HPDE6-E6E7 (cell line): ENCODE measurements at regions not wholly inside any gene's neighbourhood (a gene's known extent, or its start where the extent isn't known, plus 50 kb on each side); places are given as distances from the start of the nearest gene placed in this dataset.
A peak's percentile ranks its signal among the peaks of the same experiment; 100 is the strongest.
"Not testable (repeated sequence)": the region's sequence is repeated elsewhere in the genome, so short reads cannot be mapped to it uniquely, and the experiment has no call there.

Experiments used
- DNase-seq: peaks from one replicate; pipeline ENCODE4 v3.0.0; 2011; ENCODE audit warnings: missing footprints; ENCODE audit errors: extremely low spot score

DNA sequence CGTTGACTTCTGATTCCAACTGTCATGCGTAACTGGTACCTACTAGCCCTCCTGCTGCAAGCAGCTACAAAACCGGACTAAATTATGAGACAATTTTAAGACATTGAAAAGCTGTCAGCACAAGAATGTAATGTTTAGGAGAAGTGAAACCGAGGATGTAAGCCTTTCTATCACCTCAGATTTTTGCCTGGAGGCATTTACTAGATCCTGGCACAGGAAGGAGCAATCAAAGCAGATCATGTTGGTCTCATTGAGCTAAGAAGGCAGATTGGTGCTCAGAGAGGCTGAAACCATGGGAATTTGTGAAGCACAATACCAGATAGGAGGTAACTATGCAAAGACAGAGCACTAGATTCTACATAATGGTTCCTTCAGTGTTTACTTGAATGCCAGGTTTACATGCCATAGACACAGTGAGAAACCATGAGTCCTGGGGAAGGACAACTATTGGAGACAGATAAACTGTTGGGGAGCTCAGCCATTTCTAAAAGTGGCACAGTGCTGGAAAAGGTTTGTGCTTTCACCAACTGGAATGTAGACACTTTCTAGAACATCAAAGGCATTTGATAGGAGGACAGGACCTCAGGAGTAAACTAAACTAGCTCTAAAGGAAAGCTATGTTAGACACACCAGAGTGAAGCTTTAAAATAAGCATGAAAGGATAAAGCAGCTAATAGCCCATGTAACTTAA lies 179.4 kb downstream of the LYPLAL1 start:
- no peak for DNase-seq

DNA sequence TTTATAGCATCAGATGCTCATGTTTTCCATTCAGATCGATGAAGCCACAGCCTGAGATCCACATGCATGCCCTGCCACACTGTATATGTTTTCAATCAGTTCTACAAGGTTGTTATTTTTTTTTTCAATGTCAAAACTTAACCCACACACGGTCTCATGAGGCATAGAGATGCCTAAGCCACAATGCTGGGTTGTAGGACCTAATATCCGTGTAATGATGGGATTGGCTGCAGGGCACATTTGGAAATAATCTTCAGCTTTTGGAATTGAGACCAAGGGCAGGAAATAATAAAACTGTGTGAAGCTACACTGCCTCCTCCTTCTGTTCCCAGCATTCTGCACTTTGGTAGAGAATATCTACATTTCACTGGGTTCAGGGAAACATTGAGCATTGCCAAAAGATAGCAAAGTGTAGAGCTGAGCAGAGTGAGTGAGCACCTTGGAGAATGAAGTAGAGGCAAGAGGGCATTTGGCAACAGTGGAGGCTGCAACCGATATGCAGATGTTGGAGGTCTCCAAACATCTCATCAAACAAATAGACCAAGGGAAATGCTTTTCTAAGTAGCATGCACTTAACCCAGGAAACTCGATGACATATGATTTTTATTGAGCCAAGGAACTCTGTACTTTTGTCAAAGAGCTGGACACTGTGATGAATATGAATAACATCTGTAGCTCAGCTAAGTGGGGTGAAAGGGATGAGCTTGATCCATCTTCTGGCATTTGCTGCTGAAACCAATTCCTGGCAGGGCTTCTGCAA lies 176.7 kb downstream of the LYPLAL1 start:
- no peak for DNase-seq

DNA sequence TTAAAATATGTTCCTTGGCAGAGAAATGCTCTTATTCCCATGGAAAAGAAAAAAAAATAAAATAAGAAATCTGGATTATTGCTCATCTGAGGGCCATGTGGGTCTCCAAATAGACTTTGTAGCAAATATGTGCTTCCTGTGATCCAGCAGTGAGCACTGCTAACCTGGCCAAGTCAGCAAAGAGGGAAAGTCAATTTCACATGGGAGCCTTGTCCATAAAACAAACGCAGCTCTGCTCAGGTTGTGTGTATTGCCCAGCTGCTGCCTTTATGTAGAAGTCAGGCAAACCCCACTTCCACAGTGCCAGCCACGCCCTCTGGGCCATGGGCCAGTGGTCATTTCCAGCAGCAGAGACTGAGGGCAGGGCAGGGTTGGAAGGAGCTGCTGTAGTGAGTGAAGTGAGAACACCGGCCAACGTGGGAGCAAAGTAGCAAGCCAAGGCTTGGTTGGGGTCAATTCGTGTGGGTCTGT lies 174.3 kb downstream of the LYPLAL1 start:
- no peak for DNase-seq

DNA sequence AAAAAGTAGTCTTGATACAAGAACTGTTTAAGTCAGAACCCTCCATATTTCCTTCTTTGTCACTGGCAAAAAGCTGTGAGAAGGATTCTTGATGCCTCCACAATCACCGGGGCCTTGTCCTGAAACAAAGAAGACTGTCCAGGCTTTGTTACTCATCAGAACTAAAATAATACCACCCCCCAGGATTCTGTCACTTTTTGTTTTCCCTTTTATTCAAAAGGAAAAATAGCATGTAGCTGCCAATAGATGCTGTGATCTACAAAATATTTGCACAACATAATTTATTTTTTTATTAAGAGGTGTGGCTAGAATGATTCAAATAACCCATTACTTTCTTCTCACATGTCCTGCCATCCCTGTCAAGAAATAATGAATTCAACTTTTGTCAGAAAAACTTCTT lies 173.7 kb downstream of the LYPLAL1 start:
- no peak for DNase-seq

DNA sequence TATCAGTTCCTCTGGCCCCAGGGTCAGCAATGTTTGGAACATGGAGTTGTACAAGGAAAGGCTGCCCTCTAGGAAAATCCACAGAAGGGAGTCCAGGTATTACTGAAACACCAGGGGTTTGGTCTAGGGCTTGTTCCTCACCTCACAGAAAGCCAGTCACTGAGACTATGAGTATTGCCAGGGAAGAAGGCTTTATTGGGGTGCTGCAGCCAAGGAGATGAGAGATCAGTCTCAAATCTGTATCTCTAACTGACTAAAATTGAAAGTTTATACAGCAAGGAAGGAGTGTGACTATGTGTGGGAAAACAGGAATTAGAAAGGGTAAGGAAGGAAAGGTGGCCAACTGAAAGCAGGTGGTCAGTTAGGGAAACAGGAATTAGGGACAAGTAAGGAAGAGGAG lies 172.3 kb downstream of the LYPLAL1 start:
- no peak for DNase-seq

GRCh38 chr1:219342836-219343235 lies 169.2 kb downstream of the LYPLAL1 start:
- no peak for DNase-seq

GRCh38 chr1:219340796-219341195 lies 167.1 kb downstream of the LYPLAL1 start:
- peak; percentile 58 for DNase-seq

DNA sequence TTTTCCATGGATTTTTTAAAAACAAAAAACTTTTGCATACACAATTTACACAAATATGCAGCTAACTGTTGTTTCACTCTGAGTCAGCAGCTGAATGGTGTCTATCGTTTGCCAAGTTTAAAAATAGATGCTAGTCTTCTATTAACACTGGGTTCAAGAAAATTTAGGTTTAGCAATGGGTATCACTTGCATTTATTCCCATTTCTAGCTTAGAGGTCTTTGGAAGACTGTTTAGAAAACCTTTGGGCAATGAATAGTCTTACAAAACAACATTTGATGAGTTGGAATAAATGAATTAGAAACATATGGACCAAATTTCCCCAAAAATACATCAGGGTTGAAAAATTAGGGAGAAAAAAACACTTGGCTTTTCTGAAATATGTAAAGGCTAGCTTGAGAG lies 165.8 kb downstream of the LYPLAL1 start:
- no peak for DNase-seq

DNA sequence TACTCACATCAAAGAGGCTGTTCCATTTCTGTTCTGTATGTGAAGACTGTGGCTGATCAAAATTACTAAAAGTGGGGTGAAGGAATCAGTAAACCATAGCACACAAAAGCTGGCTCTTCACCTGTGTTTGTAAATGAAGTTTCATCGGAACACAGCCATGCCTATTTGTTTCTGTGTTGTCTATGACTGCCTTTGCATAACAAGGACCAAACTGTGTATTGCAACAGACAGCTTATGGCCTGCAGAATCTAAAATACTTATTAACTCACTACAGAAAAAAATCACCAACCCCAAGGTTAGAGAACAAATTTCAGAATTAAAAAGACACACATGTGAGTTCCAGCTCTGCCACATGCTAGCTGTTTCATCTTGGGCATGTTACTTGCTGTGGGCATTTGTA lies 163.9 kb downstream of the LYPLAL1 start:
- no peak for DNase-seq

GRCh38 chr1:219333626-219334025 lies 159.9 kb downstream of the LYPLAL1 start:
- no peak for DNase-seq

DNA sequence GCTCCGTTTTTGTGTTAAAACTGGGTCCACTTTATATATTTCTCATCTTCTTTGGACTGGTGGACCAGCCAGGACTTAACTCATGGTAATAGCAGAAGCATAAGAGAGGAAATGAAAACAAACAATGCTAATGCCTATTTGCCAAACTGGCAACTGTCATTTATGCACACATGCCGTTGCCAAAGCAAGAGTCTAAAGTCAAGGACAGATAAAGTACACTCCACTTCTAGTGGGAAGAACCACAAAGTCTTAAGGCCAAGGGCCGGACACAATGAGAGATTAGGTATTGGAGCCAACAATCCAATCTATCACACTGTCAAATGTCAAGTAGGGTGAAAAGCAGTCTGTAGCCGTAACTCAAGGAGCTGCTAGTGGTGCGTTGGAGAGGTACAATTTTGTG lies 157.7 kb downstream of the LYPLAL1 start:
- DNase-seq = no peak

- DNase-seq = no peak
Observed at GRCh38 chr1:219330669-219331068, 157.0 kb downstream of the LYPLAL1 start.

GRCh38 chr1:219330001-219330400 lies 156.3 kb downstream of the LYPLAL1 start:
- DNase-seq = no peak

DNA sequence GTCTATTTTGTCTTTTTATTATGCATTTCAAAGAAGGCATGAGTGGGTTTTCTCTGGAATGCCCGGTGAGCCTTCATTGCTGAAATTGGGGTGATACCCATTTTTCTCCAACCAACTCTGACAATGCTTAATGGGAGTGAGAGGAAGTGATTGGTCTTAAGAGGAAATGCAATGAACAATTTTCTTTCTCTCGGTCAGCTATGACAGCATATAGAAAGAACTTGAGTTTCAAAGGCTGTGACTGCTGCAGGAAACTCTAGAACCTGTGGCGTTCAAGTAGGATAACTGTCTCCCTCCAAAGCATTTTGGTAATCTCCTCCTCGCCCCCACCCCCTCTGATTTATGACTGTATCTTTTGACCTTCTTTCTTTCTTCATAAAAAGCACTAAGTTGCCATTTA lies 155.9 kb downstream of the LYPLAL1 start:
- no peak for DNase-seq

DNA sequence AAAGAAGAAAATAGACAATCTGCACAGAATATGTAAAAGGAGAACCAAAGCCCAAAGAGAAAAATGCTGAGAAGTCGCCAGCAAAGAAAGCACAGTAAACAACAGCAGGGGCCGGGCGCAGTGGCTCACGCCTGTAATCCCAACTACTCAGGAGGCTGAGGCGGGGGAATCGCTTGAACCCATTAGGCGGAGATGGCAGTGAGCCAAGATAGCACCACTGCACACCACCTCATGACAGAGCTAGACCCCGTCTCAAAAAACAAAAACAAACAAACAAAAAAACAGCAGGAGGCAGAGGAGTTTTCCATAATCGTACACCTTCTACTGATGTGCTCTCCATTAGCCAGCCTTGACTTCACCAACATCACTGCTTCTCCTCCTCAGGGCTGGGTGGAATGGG lies 153.2 kb downstream of the LYPLAL1 start:
- no peak for DNase-seq

GRCh38 chr1:219325368-219325742 lies 151.7 kb downstream of the LYPLAL1 start:
- no peak for DNase-seq

DNA sequence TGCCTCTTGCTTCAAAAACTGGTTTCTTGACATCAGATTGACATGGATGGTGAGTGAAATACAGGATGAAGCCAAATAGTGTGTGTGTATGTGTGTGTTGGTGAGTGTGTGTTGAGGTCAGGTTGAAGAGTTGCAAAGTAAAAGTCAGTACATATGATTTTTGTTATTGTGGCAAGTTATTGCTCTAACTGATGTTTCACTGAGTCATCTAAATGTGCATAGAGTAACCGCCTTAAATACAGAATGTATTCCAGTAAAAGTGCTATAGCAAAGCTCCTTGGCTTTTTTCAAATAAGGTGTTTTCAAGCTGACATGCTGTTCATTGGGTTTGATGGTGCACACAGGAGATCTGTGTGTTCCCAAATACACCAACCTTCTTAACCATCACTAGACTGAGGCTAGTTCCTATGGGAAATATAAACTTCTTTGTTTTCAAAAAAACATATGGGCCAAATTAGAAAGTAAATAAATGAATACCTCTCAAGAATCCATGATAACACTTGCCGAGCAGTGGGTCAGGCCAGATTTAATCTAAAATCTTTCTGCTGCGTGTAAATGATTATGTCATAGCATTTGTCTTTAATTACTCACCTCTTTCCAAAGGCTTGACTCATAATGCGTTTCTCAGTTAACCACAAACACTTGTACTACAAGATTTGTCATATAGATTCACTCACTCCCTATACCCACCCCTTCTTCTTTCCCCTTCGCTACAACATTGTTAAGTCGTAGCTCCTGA lies 151.1 kb downstream of the LYPLAL1 start:
- peak; percentile 51 for DNase-seq

DNA sequence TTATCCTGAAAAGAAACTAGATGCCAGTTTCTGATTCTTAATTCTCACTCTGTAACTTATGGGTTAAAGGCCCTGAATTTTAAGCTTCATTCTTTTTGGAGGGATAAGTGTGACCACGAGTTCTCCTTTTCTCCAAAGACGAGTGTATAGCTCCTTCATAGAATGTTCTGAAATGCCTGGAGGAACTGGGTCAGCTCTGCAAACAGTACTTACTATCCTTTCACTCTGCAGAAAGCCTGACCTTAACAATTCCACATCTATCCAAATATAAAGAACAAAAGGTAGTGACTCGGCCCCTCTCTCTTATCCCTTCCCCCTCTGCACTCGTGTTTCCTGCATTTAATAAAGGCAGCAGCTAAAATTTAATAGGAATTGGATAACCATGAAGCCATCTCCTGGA lies 150.5 kb downstream of the LYPLAL1 start:
- DNase-seq = no peak

DNA sequence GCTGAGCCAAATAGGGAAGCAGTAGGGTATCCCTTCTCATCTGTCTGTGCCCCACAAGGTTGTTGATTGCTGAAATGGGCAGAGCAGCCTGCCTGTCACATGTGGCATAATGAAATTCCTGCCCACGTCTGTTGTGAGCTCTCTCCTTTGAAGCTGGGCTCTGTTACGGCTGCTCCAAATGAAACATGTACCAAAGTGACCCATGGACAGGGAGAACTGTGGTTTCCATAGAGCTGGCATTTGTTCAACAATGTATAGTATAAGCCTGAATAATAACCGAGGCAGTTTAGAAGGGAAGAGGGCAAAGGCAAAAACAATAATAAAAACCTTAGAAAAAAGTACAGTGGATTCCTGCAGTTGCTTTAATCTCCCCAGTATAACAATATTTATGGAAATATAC lies 149.7 kb downstream of the LYPLAL1 start:
- no peak for DNase-seq

DNA sequence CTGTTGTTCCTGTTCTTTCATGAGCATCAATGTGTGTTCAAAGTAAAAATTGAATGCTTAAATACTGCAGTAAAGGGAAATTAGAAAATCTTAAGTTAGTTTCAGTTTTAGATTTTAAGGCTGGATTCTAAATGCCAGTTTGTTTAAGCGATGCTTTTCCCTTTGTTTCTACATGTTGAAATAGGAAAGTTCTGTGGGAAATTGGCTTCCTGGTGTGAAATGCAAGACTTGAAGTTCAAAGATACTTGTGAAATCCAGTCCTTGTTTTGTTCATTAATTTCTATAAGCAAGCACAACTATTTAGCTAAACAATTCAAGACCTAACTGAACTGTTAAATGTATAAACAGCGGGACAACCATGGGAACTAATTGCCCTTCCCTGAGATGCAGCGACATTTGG lies 149.1 kb downstream of the LYPLAL1 start:
- DNase-seq = no peak

DNA sequence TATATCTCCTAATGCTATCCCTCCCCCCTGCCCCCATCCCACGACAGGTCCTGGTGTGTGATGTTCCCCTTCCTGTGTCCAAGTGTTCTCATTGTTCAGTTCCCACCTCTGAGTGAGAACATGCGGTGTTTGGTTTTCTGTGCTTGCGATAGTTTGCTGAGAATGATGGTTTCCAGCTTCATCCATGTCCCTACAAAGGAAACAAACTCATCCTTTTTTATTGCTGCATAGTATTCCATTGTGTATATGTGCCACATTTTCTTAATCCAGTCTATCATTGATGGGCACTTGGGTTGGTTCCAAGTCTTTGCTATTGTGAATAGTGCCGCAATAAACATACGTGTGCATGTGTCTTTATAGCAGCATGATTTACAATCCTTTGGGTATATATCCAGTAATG lies 146.9 kb downstream of the LYPLAL1 start:
- not testable (repeated sequence) for DNase-seq

- no peak for DNase-seq
Observed at GRCh38 chr1:219318826-219319225, 145.1 kb downstream of the LYPLAL1 start.
